IMR-90 (cell line): ENCODE measurements at regions not wholly inside any gene's neighbourhood (a gene's known extent, or its start where the extent isn't known, plus 50 kb on each side); places are given as distances from the start of the nearest gene placed in this dataset.

Source experiments
- ATAC-seq: fragments of 200-7000 bp; cut with Tn5 transposase; 2 replicates; pipeline ENCODE4 v1.9.1; 2020; ENCODE audit warnings: low read depth, mild to moderate bottlenecking, moderate library complexity
- BruUV-seq: library from RNA; stranded (reverse); fragments of 400-500 nt; replicated peaks from 2 replicates; lab custom pipeline; 2021; lab: Mats Ljungman, UMichigan
- CTCF ChIA-PET: fragments of 300-600 bp; formaldehyde crosslinking; extraction: SDS; loops from one replicate; lab custom pipeline; 2021; ENCODE audit warnings: antibody characterized with exemption; lab: Yijun Ruan, JAX
- POLR2A ChIA-PET: fragments of 300-600 bp; sonication (Branson Sonifier 250); formaldehyde crosslinking; loops from one replicate; lab custom pipeline; 2022; ENCODE audit warnings: antibody characterized with exemption; ENCODE audit not compliant: unreplicated experiment; lab: Charles Lee
- DNase-seq: peaks from one replicate; pipeline ENCODE4 v3.0.0; 2013
- H2AFZ ChIP-seq: replicated peaks from 2 replicates; pipeline ENCODE3; 2013; ENCODE audit warnings: low read length, mild to moderate bottlenecking; ENCODE audit not compliant: poor library complexity
- H2AK5ac ChIP-seq: 2 replicates; pipeline ENCODE4 v1.6.1; 2013; ENCODE audit warnings: low read depth, low read length, inconsistent platforms
- H2AK9ac ChIP-seq: replicated peaks from 2 replicates; pipeline ENCODE3; 2013; ENCODE audit warnings: mild to moderate bottlenecking, low read depth, low read length, moderate library complexity; ENCODE audit not compliant: poor library complexity
- H2BK120ac ChIP-seq: 2 replicates; pipeline ENCODE4 v1.6.1; 2013; ENCODE audit warnings: low read depth, low read length, inconsistent platforms
- H2BK15ac ChIP-seq: 3 replicates; pipeline ENCODE4 v1.6.1; 2013; ENCODE audit warnings: low read depth, low read length, inconsistent platforms
- H2BK20ac ChIP-seq: 2 replicates; pipeline ENCODE4 v1.6.1; 2013; ENCODE audit warnings: low read depth, mild to moderate bottlenecking, inconsistent platforms, low read length, moderate library complexity
- H2BK5ac ChIP-seq: 2 replicates; pipeline ENCODE4 v1.6.1; 2013; ENCODE audit warnings: mild to moderate bottlenecking, low read depth, low read length, inconsistent platforms; ENCODE audit not compliant: poor library complexity, severe bottlenecking
- H3K14ac ChIP-seq: replicated peaks from 2 replicates; pipeline ENCODE4 v1.6.1; 2013; ENCODE audit warnings: low read depth, low read length, inconsistent platforms
- H3K18ac ChIP-seq: 2 replicates; pipeline ENCODE4 v1.6.1; 2013; ENCODE audit warnings: low read depth, low read length, control low read depth
- H3K23ac ChIP-seq: 2 replicates; pipeline ENCODE4 v1.6.1; 2013; ENCODE audit warnings: low read depth, low read length, inconsistent platforms
- H3K27ac ChIP-seq: 2 replicates; pipeline ENCODE4 v1.5.1; 2013; ENCODE audit warnings: mild to moderate bottlenecking, control low read depth, low read length; ENCODE audit not compliant: insufficient read depth
- H3K27me3 ChIP-seq: 2 replicates; pipeline ENCODE4 v1.6.1; 2013; ENCODE audit warnings: low read length; ENCODE audit not compliant: control insufficient read depth, insufficient read depth
- H3K36me3 ChIP-seq: 2 replicates; pipeline ENCODE4 v1.6.1; 2013; ENCODE audit warnings: low read length, mixed read lengths; ENCODE audit not compliant: control insufficient read depth, insufficient read depth
- H3K4ac ChIP-seq: 2 replicates; pipeline ENCODE4 v1.6.1; 2013; ENCODE audit warnings: low read depth, low read length, inconsistent platforms
- H3K4me1 ChIP-seq: 2 replicates; pipeline ENCODE4 v1.6.1; 2013; ENCODE audit warnings: low read length, mixed read lengths; ENCODE audit not compliant: control insufficient read depth, insufficient read depth
- H3K4me2 ChIP-seq: 2 replicates; pipeline ENCODE4 v1.6.1; 2013; ENCODE audit warnings: low read depth, mild to moderate bottlenecking, control low read depth, low read length, moderate library complexity
- H3K4me3 ChIP-seq: 2 replicates; pipeline ENCODE4 v1.5.1; 2013; ENCODE audit warnings: low read depth, mild to moderate bottlenecking, control low read depth, low read length, moderate library complexity; ENCODE audit not compliant: insufficient read depth
- H3K56ac ChIP-seq: 2 replicates; pipeline ENCODE4 v1.6.1; 2013; ENCODE audit warnings: low read length, inconsistent platforms; ENCODE audit not compliant: insufficient read depth; ENCODE audit errors: extremely low read depth
- H3K79me1 ChIP-seq, 2 experiments: 2 replicates each; pipeline ENCODE4 v1.6.1; 2013; ENCODE audit warnings: low read length in 2 of 2, inconsistent platforms in 1 of 2, low read depth in 1 of 2
- H3K9ac ChIP-seq: 2 replicates; pipeline ENCODE4 v1.6.1; 2013; ENCODE audit warnings: low read depth, low read length, control low read depth
- H3K9me1 ChIP-seq: 2 replicates; pipeline ENCODE4 v1.6.1; 2013; ENCODE audit warnings: low read length, inconsistent platforms; ENCODE audit not compliant: insufficient read depth
- H3K9me3 ChIP-seq: 2 replicates; pipeline ENCODE4 v1.6.1; 2013; ENCODE audit warnings: low read length; ENCODE audit not compliant: control insufficient read depth, insufficient read depth
- H4K20me1 ChIP-seq: 2 replicates; pipeline ENCODE4 v1.6.1; 2013; ENCODE audit warnings: low read length, inconsistent platforms; ENCODE audit not compliant: insufficient read depth
- H4K5ac ChIP-seq: 2 replicates; pipeline ENCODE4 v1.6.1; 2013; ENCODE audit warnings: mild to moderate bottlenecking, low read depth, low read length, control low read depth
- H4K8ac ChIP-seq, 2 experiments: 2 replicates each; pipeline ENCODE4 v1.6.1; 2013; ENCODE audit warnings: low read depth in 2 of 2, low read length in 2 of 2, control low read depth in 1 of 2, inconsistent platforms in 1 of 2
- H4K91ac ChIP-seq: 2 replicates; pipeline ENCODE4 v1.6.1; 2013; ENCODE audit warnings: low read depth, low read length, inconsistent platforms; ENCODE audit not compliant: insufficient read depth
- BHLHE40 ChIP-seq: fragments of 150-350 bp; IDR thresholded peaks from 2 replicates; pipeline ENCODE4 v1.6.1; 2016; ENCODE audit warnings: mild to moderate bottlenecking, low read depth, low read length
- CEBPB ChIP-seq: IDR thresholded peaks from 2 replicates; pipeline ENCODE4 v1.6.1; 2012; ENCODE audit warnings: low read depth, low read length, improper control_type of control experiment
- FOS ChIP-seq: fragments of 150-350 bp; IDR thresholded peaks from 2 replicates; pipeline ENCODE4 v1.6.1; 2016; ENCODE audit warnings: low read depth, low read length
- WGBS, 2 experiments: methylation state at CpG; one replicate each; pipeline versions ENCODE4 v1.1.5 to v1.1.7; 2013; ENCODE audit warnings: missing lambda C conversion rate in 2 of 2; ENCODE audit not compliant: insufficient read length in 1 of 2; ENCODE audit errors: extremely low coverage in 2 of 2; 5-methylcytosine and 5-hydroxymethylcytosine counted together
- dilution Hi-C: fragments of 300-500 bp; cut with HindIII; formaldehyde crosslinking; loops from one replicate; pipeline ENCODE4 v1.14.3; 2018; ENCODE audit warnings: low sequenced_read_pairs; ENCODE audit not compliant: unreplicated experiment
- in situ Hi-C: fragments of 300-500 bp; cut with MboI; formaldehyde crosslinking; loops from 3 replicates; pipeline ENCODE4 v1.14.3; 2019; ENCODE audit warnings: low sequenced_read_pairs, inconsistent platforms, mixed read lengths
- intact Hi-C: fragments of 100-400 bp; cut with micrococcal nuclease; formaldehyde crosslinking; loops from 2 replicates; pipeline ENCODE4 v1.10.0; 2022
- TF ChIP-seq, protein P1 (sequence below): fragments of 150-350 bp; IDR thresholded peaks from 2 replicates; pipeline ENCODE4 v1.6.1; 2017; ENCODE audit warnings: mild to moderate bottlenecking, antibody characterized with exemption, low read length, low read depth
- TF ChIP-seq, protein P2 (sequence below): conservative IDR thresholded peaks from 2 replicates; pipeline ENCODE4 v1.5.1; 2012; ENCODE audit warnings: mild to moderate bottlenecking, low read depth, low read length, improper control_type of control experiment

DNA sequence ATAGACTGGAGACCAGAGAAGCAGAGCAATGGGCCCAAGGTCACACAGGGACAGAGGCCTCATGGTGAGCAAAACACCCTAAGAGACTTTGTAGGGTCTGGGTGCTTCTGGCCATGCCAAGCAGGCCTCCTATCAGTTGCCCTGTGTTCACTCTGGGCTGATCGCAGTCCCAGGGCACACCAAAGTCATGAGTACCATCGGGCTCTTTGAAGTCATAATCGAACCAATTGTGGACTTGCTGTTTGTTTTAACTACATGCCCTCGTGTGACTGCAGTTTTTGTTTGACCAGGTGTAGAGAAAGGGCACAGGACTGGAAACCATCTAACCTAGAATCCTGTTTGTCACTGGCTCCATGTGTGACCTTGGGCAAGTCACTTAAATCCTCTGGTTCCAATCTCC, 172.5 kb upstream of the CPEB2 start:
- Histone ChIP-seq H3K56ac (no peak overlapping the region), H3K4me2 (no peak overlapping the region), H3K4me1 (no peaks in the 10 kb centered on the region), H2AFZ (no peak overlapping the region), H2BK5ac (no peak overlapping the region), H3K36me3 (no peaks in the 10 kb centered on the region), H3K79me1 (no peaks in the 10 kb centered on the region), H2AK5ac (no peak overlapping the region), H3K9me1 (no peaks in the 10 kb centered on the region), H2AK9ac (no peak overlapping the region), H3K14ac (no peak overlapping the region), H4K20me1 (no peaks in the 10 kb centered on the region), H3K18ac (no peak overlapping the region), H3K9ac (no peak overlapping the region), H2BK120ac (no peak overlapping the region), H4K91ac (no peak overlapping the region), H3K4ac (no peak overlapping the region), H2BK15ac (no peak overlapping the region), H3K23ac (no peak overlapping the region), H4K8ac (no peak overlapping the region), H2BK20ac (no peak overlapping the region), H4K5ac (no peak overlapping the region), H3K9me3 (no peaks in the 10 kb centered on the region), H3K27ac (no peak overlapping the region), H3K4me3 (no peak overlapping the region), H3K27me3 (peaks cover 2% of the 10 kb centered on the region; the same call in 1 of the 2 replicates)
- intact Hi-C loops (no loop called here), in situ Hi-C loops (no loop called here), dilution Hi-C loops (no loop called here)
- ChIA-PET CTCF (no interaction called here), POLR2A (no interaction called here)
- ATAC-seq (no peak), DNase-seq (no peak)
- WGBS, 2 experiments: 80% methylated on average over 1 of the region's 4 CpGs; no CpG with 5 or more reads in 1 of the 2 experiments
- TF ChIP-seq BHLHE40: no peak
- TF ChIP-seq, protein P1, sequence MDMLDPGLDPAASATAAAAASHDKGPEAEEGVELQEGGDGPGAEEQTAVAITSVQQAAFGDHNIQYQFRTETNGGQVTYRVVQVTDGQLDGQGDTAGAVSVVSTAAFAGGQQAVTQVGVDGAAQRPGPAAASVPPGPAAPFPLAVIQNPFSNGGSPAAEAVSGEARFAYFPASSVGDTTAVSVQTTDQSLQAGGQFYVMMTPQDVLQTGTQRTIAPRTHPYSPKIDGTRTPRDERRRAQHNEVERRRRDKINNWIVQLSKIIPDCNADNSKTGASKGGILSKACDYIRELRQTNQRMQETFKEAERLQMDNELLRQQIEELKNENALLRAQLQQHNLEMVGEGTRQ: no peak
- TF ChIP-seq, protein P2, sequence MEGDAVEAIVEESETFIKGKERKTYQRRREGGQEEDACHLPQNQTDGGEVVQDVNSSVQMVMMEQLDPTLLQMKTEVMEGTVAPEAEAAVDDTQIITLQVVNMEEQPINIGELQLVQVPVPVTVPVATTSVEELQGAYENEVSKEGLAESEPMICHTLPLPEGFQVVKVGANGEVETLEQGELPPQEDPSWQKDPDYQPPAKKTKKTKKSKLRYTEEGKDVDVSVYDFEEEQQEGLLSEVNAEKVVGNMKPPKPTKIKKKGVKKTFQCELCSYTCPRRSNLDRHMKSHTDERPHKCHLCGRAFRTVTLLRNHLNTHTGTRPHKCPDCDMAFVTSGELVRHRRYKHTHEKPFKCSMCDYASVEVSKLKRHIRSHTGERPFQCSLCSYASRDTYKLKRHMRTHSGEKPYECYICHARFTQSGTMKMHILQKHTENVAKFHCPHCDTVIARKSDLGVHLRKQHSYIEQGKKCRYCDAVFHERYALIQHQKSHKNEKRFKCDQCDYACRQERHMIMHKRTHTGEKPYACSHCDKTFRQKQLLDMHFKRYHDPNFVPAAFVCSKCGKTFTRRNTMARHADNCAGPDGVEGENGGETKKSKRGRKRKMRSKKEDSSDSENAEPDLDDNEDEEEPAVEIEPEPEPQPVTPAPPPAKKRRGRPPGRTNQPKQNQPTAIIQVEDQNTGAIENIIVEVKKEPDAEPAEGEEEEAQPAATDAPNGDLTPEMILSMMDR: no peak
- TF ChIP-seq FOS: no peak
- no peak for TF ChIP-seq CEBPB
- BruUV-seq: no TSS peak
